Heart left ventricle (tissue), 16 donors: ENCODE measurements at regions not wholly inside any gene's neighbourhood (a gene's known extent, or its start where the extent isn't known, plus 50 kb on each side); places are given as distances from the start of the nearest gene placed in this dataset.

Experiments
- ATAC-seq, 4 donors: fragments of 200-7000 bp; cut with Tn5 transposase; one replicate each; pipeline ENCODE4 v1.9.1; 2020 to 2022; ENCODE audit warnings: moderate library complexity in 4 of 4, mild to moderate bottlenecking in 3 of 4, moderate number of reproducible peaks in 1 of 4
- DNase-seq, 5 donors: peaks; one replicate each; pipeline ENCODE4 v3.0.0-alpha.2; 2020
- H3K27ac ChIP-seq, 12 donors: fragments of 200-600 bp; sonication (generic) in 4 of 12; one replicate each; pipeline versions ENCODE4 v1.5.0 to v1.8.0; 2016 to 2022; ENCODE audit warnings: mild to moderate bottlenecking in 2 of 12
- H3K27me3 ChIP-seq, 9 donors: fragments of 200-600 bp; sonication (generic) in 2 of 9; one replicate each; pipeline versions ENCODE4 v1.5.1 to v1.8.0; 2016 to 2022; ENCODE audit warnings: mild to moderate bottlenecking in 3 of 9
- H3K36me3 ChIP-seq, 9 donors: fragments of 200-600 bp; sonication (generic) in 2 of 9; one replicate each; pipeline versions ENCODE4 v1.5.0 to v1.8.0; 2018 to 2022; ENCODE audit warnings: mild to moderate bottlenecking in 2 of 9
- H3K4me1 ChIP-seq, 12 donors: fragments of 200-600 bp; sonication (generic) in 4 of 12; one replicate each; pipeline versions ENCODE4 v1.5.0 to v1.8.0; 2016 to 2022; ENCODE audit warnings: mild to moderate bottlenecking in 3 of 12
- H3K4me3 ChIP-seq, 12 donors: fragments of 200-600 bp; sonication (generic) in 4 of 12; one replicate each; pipeline versions ENCODE4 v1.5.0 to v1.8.0; 2017 to 2022; ENCODE audit warnings: mild to moderate bottlenecking in 9 of 12, moderate library complexity in 4 of 12
- H3K9me3 ChIP-seq, 12 donors: fragments of 200-600 bp; sonication (generic) in 4 of 12; one replicate each; pipeline versions ENCODE4 v1.5.0 to v1.8.0; 2016 to 2022; ENCODE audit warnings: mild to moderate bottlenecking in 1 of 12
- CTCF ChIP-seq, 12 donors: fragments of 200-600 bp; sonication (generic) in 4 of 12; IDR thresholded peaks; one replicate each; pipeline versions ENCODE4 v1.5.0 to v1.8.0; 2018 to 2022; ENCODE audit warnings: antibody characterized with exemption in 12 of 12, mild to moderate bottlenecking in 5 of 12
- POLR2A ChIP-seq, 2 donors: fragments of 450-650 bp; IDR thresholded peaks; one replicate each; pipeline ENCODE4 v1.6.1; 2017; ENCODE audit warnings: antibody characterized with exemption in 2 of 2, mild to moderate bottlenecking in 2 of 2, moderate library complexity in 2 of 2
- WGBS, 4 donors: extraction: QIAGEN DNeasy Blood & Tissue Kit in 2 of 4; methylation state at CpG; one replicate each; pipeline versions ENCODE4 v1.1.5 to v1.1.7; 2013 to 2018; 5-methylcytosine and 5-hydroxymethylcytosine counted together
- intact Hi-C, 10 donors: fragments of 100-400 bp; cut with DNase I; formaldehyde crosslinking; loops; one replicate each; pipeline versions ENCODE4 v1.11.1 to v1.14.2; 2022
- donor health status: ischemic (EF 13 %, LVEDD 7.1; RV severe dilation, severe dysfunction).
- donor health status: healthy with polysubstance abuse.
- donor health status: DM: no; HTN: yes; CAD: no.
- donor health status: DM: no; HTN: no; CAD: no.
- donor health status: ischemic (EF 25% LVEDD 6.9; RV normal size, moderate dysfunction).
- donor health status: ischemic (EF 25% LVEDD 5.7; RV mildly dilated, moderate dysfunction).
- donor health status: healthy.
- donor health status: DM: yes; HTN: yes; CAD: no.
- donor health status: ischemic (EF 35%, LVEDD 5.7; RV mildly dilated, moderate dysfunction).
- donor health status: nonischemic (EF 11% LVEDD 7.7; RV severe dilation, severe dysfunction).
- donor health status: DM: yes; HTN: yes; CAD: no.
- donor health status: PGD.
- donor health status: ischemic (EF 29% LVEDD 5.4; RV normal size, mild dysfunction).
- donor health status: nonischemic (EF 23%, LVEDD 6.1; RV moderate dilation, normal function).

- no peaks in the 10 kb centered on the region for H3K4me1 ChIP-seq
- peaks cover 0 to 9% (median 0%) of the 10 kb centered on the region in 12 donors for H3K9me3 ChIP-seq
- intact Hi-C loops = no loop called here
- H3K27me3 ChIP-seq = peaks cover 0 to 3% (median 0%) of the 10 kb centered on the region in 9 donors
- ATAC-seq = no peak
- no peak overlapping the region for H3K4me3 ChIP-seq
- DNase-seq = no peak
- TF ChIP-seq CTCF (IDR thresholded peaks at IDR 0.05) = no peak
- TF ChIP-seq POLR2A (IDR thresholded peaks at IDR 0.05) = no peak
- H3K27ac ChIP-seq = no peak overlapping the region
- WGBS, 4 donors = 87 to 89% (median 88%) methylated on average over 2 of the region's 2 CpGs
- H3K36me3 ChIP-seq = no peaks in the 10 kb centered on the region
These were observed 310.2 kb downstream of the HS3ST1 start for GRCh38 chr4:11118513-11118912.

- 55 to 79% (median 62%) methylated on average over 8 of the region's 8 CpGs for WGBS, 4 donors
- no peak overlapping the region for H3K4me3 ChIP-seq
These were observed 311.8 kb downstream of the HS3ST1 start for GRCh38 chr4:11116940-11117339.

GRCh38 chr4:11111876-11112275 is 316.8 kb downstream of the HS3ST1 start:
- DNase-seq = no peak
- H3K4me3 ChIP-seq = no peak overlapping the region
- H3K9me3 ChIP-seq = no peaks in the 10 kb centered on the region
- H3K27me3 ChIP-seq = no peaks in the 10 kb centered on the region
- no peaks in the 10 kb centered on the region for H3K36me3 ChIP-seq
- no peak overlapping the region for H3K27ac ChIP-seq
- no peaks in the 10 kb centered on the region for H3K4me1 ChIP-seq
- intact Hi-C loops = no loop called here
- no peak for TF ChIP-seq CTCF (IDR thresholded peaks at IDR 0.05)
- no peak for TF ChIP-seq POLR2A (IDR thresholded peaks at IDR 0.05)
- no peak for ATAC-seq
- WGBS, 4 donors = 14 to 41% (median 26%) methylated on average over 2 of the region's 2 CpGs

More at GRCh38 chr4:11116940-11117339, 311.8 kb downstream of the HS3ST1 start:
- TF ChIP-seq POLR2A (IDR thresholded peaks at IDR 0.05) (no peak), CTCF (IDR thresholded peaks at IDR 0.05) (no peak)
- no peak for DNase-seq
- H3K27ac ChIP-seq = no peak overlapping the region
- no peak for ATAC-seq
- no peaks in the 10 kb centered on the region for H3K9me3 ChIP-seq
- intact Hi-C loops = no loop called here
- H3K36me3 ChIP-seq = no peaks in the 10 kb centered on the region
- no peaks in the 10 kb centered on the region for H3K4me1 ChIP-seq
- H3K27me3 ChIP-seq = no peaks in the 10 kb centered on the region

- no peak overlapping the region for H3K27ac ChIP-seq
- intact Hi-C loops = no loop called here
- no peaks in the 10 kb centered on the region for H3K36me3 ChIP-seq
- no peak overlapping the region for H3K4me3 ChIP-seq
- WGBS, 4 donors = 51 to 55% (median 53%) methylated on average over 2 of the region's 2 CpGs
- no peak for ATAC-seq
- H3K27me3 ChIP-seq = no peaks in the 10 kb centered on the region
- H3K4me1 ChIP-seq = no peaks in the 10 kb centered on the region
- TF ChIP-seq CTCF (IDR thresholded peaks at IDR 0.05) (no peak), POLR2A (IDR thresholded peaks at IDR 0.05) (no peak)
- no peak for DNase-seq
- H3K9me3 ChIP-seq = no peaks in the 10 kb centered on the region
These were observed 317.3 kb downstream of the HS3ST1 start for GRCh38 chr4:11111370-11111769.
